Epithelial cell of proximal tubule (primary cell): ENCODE measurements at regions not wholly inside any gene's neighbourhood (a gene's known extent, or its start where the extent isn't known, plus 50 kb on each side); places are given as distances from the start of the nearest gene placed in this dataset.
"Not testable (repeated sequence)": the region's sequence is repeated elsewhere in the genome, so short reads cannot be mapped to it uniquely, and the experiment has no call there.

Source experiments
- DNase-seq: peaks from one replicate; pipeline ENCODE4 v3.0.0-alpha.2; 2011; ENCODE audit warnings: low read depth
- H3K4me3 ChIP-seq: 2 replicates; pipeline ENCODE4 v1.5.1; 2011; ENCODE audit warnings: low read depth, mild to moderate bottlenecking, low read length
- CTCF ChIP-seq: conservative IDR thresholded peaks from 2 replicates; pipeline ENCODE4 v1.5.1; 2012; ENCODE audit warnings: low read depth, mild to moderate bottlenecking, low read length

GRCh38 chr6:90368001-90368400, 71.4 kb upstream of the BACH2 start:
- TF ChIP-seq CTCF, result no peak
- DNase-seq, result no peak
- H3K4me3 ChIP-seq, result no peak overlapping the region

GRCh38 chr6:90365565-90366219, 69.0 kb upstream of the BACH2 start:
- DNase-seq, result no peak
- H3K4me3 ChIP-seq, result no peak overlapping the region
- no peak for TF ChIP-seq CTCF

- no peak for DNase-seq
- TF ChIP-seq CTCF, result no peak
- H3K4me3 ChIP-seq, result no peak overlapping the region
Observed at GRCh38 chr6:90365002-90365401, 68.4 kb upstream of the BACH2 start.

DNA sequence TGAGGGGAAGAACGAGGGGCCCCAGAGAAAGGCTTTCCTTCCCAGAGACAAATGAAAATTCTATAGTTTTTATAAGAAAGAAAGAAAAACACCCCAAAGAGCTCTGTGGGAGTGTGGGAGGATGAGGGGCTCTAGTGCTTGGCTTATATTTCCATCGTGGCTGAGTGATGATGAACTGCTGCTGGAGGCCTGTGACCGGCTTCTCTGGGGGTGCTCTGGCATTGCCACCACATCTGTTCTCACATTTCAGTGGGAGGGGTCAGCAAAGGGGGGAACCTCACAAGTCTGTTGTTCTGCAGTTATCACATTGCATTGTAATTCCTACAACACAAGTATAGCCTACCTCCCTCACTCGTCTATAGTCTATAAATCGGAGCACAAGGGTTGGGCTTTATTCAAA, 67.6 kb upstream of the BACH2 start:
- no peak for TF ChIP-seq CTCF
- no peak for DNase-seq
- H3K4me3 ChIP-seq, result no peak overlapping the region

DNA sequence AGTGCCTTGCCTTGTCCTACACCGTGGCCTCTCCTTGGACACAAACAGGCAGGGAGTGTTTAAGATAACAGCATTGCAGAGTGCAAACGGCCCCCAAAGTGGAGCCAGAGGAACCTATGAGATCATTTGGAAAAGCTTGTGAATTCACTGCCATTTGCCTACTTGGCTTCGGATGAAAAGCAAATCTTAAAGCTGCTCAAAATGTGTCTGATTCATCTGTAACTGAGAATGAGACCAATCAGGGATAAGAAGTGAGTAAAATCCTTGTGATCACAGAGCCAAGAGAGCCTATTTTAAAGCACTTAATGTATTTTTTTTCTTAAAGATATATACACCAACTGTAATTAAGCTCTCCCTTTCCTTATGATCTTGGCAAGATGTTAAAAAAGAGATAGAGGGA, 65.7 kb upstream of the BACH2 start:
- DNase-seq, result no peak
- H3K4me3 ChIP-seq, result no peak overlapping the region
- no peak for TF ChIP-seq CTCF

GRCh38 chr6:90361174-90361573, 64.5 kb upstream of the BACH2 start:
- DNase-seq, result no peak
- no peak for TF ChIP-seq CTCF
- H3K4me3 ChIP-seq, result no peak overlapping the region

GRCh38 chr6:90358036-90358770, 61.6 kb upstream of the BACH2 start:
- not testable (repeated sequence) for H3K4me3 ChIP-seq, DNase-seq
